Right lobe of liver (tissue), 6 donors: ENCODE measurements at regions not wholly inside any gene's neighbourhood (a gene's known extent, or its start where the extent isn't known, plus 50 kb on each side); places are given as distances from the start of the nearest gene placed in this dataset.

Experiments
- ATAC-seq, 4 donors: fragments of 200-7000 bp; cut with Tn5 transposase; one replicate each; pipeline ENCODE4 v1.9.1; 2020; ENCODE audit warnings: mild to moderate bottlenecking in 4 of 4, moderate library complexity in 4 of 4
- DNase-seq, 3 donors: peaks; one replicate each; pipeline ENCODE4 v3.0.0-alpha.2; 2020
- H3K27ac ChIP-seq, 3 donors: fragments of 200-600 bp; one replicate each; pipeline ENCODE4 v1.8.0; 2022
- H3K27me3 ChIP-seq, 2 donors: fragments of 200-600 bp; one replicate each; pipeline ENCODE4 v1.8.0; 2022
- H3K36me3 ChIP-seq, 4 donors: fragments of 200-600 bp; sonication (generic) in 1 of 4; one replicate each; pipeline versions ENCODE4 v1.5.1 to v1.8.0; 2017 to 2022; ENCODE audit warnings: control low read depth in 1 of 4
- H3K4me1 ChIP-seq, 4 donors: fragments of 200-600 bp; sonication (generic) in 1 of 4; one replicate each; pipeline versions ENCODE4 v1.5.1 to v1.8.0; 2017 to 2022; ENCODE audit warnings: control low read depth in 1 of 4
- H3K4me3 ChIP-seq, 3 donors: fragments of 200-600 bp; one replicate each; pipeline ENCODE4 v1.8.0; 2022
- H3K9me3 ChIP-seq, 4 donors: fragments of 200-600 bp; sonication (generic) in 1 of 4; one replicate each; pipeline versions ENCODE4 v1.5.1 to v1.8.0; 2017 to 2022; ENCODE audit warnings: control low read depth in 1 of 4
- POLR2A ChIP-seq: fragments of 450-650 bp; IDR thresholded peaks from one replicate; pipeline ENCODE4 v1.6.1; 2017; ENCODE audit warnings: antibody characterized with exemption, mild to moderate bottlenecking
- WGBS: methylation state at CpG from one replicate; pipeline ENCODE4 v1.1.6; 2018; ENCODE audit warnings: low coverage, low lambda C conversion rate; ENCODE audit not compliant: insufficient coverage; ENCODE audit errors: missing lambda C conversion rate; 5-methylcytosine and 5-hydroxymethylcytosine counted together
- intact Hi-C, 2 donors: fragments of 100-400 bp; cut with DNase I; formaldehyde crosslinking; loops; one replicate each; pipeline versions ENCODE4 v1.11.2 to v1.14.1; 2022
- TF ChIP-seq, protein P1 (sequence below), 4 donors: fragments of 200-600 bp in 3 of 4; fragments of 450-650 bp in 1 of 4; IDR thresholded peaks; one replicate each; pipeline versions ENCODE4 v1.5.1 to v1.8.0; 2016 to 2022; ENCODE audit warnings: antibody characterized with exemption in 4 of 4, mild to moderate bottlenecking in 2 of 4
- donor health status: DM: no; HTN: yes; CAD: no.
- donor health status: DM: no; HTN: no; CAD: no.
- donor health status: DM: no; HTN: no; CAD: no.
- donor health status: DM: no; HTN: yes; CAD: no.
- donor health status: DM: no; HTN: yes; CAD: no.

GRCh38 chr6:71034563-71035345 is 77.9 kb upstream of the B3GAT2 start:
- Histone ChIP-seq H3K27ac (no peak overlapping the region), H3K4me3 (no peak overlapping the region), H3K36me3 (no peaks in the 10 kb centered on the region), H3K4me1 (peaks cover 0 to 4% (median 0%) of the 10 kb centered on the region in 4 donors), H3K9me3 (no peaks in the 10 kb centered on the region), H3K27me3 (no peaks in the 10 kb centered on the region)
- intact Hi-C loops = no loop called here
- ATAC-seq (no peak), DNase-seq (no peak)
- TF ChIP-seq POLR2A = no peak
- TF ChIP-seq, protein P1, sequence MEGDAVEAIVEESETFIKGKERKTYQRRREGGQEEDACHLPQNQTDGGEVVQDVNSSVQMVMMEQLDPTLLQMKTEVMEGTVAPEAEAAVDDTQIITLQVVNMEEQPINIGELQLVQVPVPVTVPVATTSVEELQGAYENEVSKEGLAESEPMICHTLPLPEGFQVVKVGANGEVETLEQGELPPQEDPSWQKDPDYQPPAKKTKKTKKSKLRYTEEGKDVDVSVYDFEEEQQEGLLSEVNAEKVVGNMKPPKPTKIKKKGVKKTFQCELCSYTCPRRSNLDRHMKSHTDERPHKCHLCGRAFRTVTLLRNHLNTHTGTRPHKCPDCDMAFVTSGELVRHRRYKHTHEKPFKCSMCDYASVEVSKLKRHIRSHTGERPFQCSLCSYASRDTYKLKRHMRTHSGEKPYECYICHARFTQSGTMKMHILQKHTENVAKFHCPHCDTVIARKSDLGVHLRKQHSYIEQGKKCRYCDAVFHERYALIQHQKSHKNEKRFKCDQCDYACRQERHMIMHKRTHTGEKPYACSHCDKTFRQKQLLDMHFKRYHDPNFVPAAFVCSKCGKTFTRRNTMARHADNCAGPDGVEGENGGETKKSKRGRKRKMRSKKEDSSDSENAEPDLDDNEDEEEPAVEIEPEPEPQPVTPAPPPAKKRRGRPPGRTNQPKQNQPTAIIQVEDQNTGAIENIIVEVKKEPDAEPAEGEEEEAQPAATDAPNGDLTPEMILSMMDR (IDR thresholded peaks at IDR 0.05) = no peak
- WGBS = 71% methylated on average over 4 of the region's 4 CpGs

DNA sequence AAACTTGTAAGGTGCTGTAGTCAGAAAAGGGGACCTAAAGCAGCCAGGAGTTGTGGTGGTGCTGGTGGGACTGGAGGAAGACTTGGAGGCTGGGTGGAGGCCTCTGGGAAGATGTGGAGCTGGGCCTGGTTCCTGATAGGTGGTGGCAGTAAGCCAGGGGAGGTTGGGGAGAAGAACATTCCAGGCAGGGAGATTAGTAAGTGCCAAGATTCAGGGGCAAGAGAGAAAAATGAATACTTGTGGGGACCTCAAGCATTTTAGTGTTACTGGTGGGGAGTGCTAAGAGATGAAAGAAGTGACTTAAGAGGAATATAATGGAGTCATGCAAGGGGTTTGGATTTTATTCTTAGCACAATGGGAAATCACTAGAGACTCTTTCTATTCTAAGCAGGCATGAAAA is 79.0 kb upstream of the B3GAT2 start:
- TF ChIP-seq, protein P1 (IDR thresholded peaks at IDR 0.05) = no peak
- TF ChIP-seq POLR2A = no peak
- H3K4me1 ChIP-seq = peaks cover 0 to 4% (median 0%) of the 10 kb centered on the region in 4 donors
- DNase-seq = no peak
- no peaks in the 10 kb centered on the region for H3K9me3 ChIP-seq
- intact Hi-C loops = no loop called here
- ATAC-seq = no peak
- no peaks in the 10 kb centered on the region for H3K36me3 ChIP-seq
- no peak overlapping the region for H3K4me3 ChIP-seq
- H3K27me3 ChIP-seq = no peaks in the 10 kb centered on the region
- H3K27ac ChIP-seq = no peak overlapping the region

DNA sequence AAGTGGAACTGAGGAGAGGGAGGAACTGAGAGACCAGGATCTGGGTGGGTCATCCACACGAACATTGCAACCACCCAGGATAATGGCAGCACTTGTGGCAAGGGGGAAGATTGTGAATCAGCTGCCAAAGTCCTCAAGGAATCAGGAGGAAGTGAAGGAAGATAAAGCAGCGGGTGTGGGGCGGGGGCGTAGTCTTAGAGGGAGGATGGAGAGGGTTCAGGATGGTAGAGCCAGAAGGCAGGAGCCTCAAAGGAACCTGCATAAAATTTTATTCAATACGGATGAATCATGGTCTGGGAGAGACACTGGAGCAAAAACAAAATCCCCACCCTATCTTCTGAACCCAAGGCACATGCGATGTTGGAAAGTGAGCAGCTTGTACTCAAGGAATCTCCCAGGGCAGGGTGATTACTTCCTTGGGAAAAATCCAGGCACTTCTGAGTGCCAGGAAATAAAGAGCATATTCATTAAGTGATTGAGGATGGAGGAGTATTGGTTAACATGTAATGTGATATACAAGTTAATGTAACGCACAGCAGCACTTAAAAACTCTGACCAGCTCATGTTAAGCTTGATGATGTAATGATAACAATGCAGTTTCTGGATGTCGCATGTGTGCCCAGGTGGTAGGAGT is 82.0 kb upstream of the B3GAT2 start:
- DNase-seq (no peak), ATAC-seq (no peak)
- no peaks in the 10 kb centered on the region for H3K9me3 ChIP-seq
- no peaks in the 10 kb centered on the region for H3K4me1 ChIP-seq
- 75% methylated on average over 7 of the region's 8 CpGs for WGBS
- H3K36me3 ChIP-seq = no peaks in the 10 kb centered on the region
- intact Hi-C loops = no loop called here
- TF ChIP-seq POLR2A = no peak
- TF ChIP-seq, protein P1 (IDR thresholded peaks at IDR 0.05) = no peak
- H3K27me3 ChIP-seq = no peaks in the 10 kb centered on the region
- no peak overlapping the region for H3K27ac ChIP-seq
- no peak overlapping the region for H3K4me3 ChIP-seq

GRCh38 chr6:71040043-71040442 is 83.2 kb upstream of the B3GAT2 start:
- no peak overlapping the region for H3K27ac ChIP-seq
- H3K4me3 ChIP-seq = no peak overlapping the region
- no peaks in the 10 kb centered on the region for H3K9me3 ChIP-seq
- no CpG with 5 or more reads among the region's 1 CpG for WGBS
- TF ChIP-seq, protein P1 (IDR thresholded peaks at IDR 0.05) = no peak
- TF ChIP-seq POLR2A = no peak
- ATAC-seq = no peak
- no peak for DNase-seq
- no peaks in the 10 kb centered on the region for H3K27me3 ChIP-seq
- intact Hi-C loops = no loop called here
- H3K4me1 ChIP-seq = no peaks in the 10 kb centered on the region
- H3K36me3 ChIP-seq = no peaks in the 10 kb centered on the region
